GM21360 (cell line): ENCODE measurements at regions not wholly inside any gene's neighbourhood (a gene's known extent, or its start where the extent isn't known, plus 50 kb on each side); places are given as distances from the start of the nearest gene placed in this dataset.

Source experiments
- ATAC-seq: cut with Tn5 transposase; IDR thresholded peaks from one replicate; pipeline ENCODE4 v1.9.1; 2021; ENCODE audit warnings: mild to moderate bottlenecking, moderate library complexity; ENCODE audit not compliant: unreplicated experiment

GRCh38 chr1:58380345-58380744, 166.2 kb downstream of the OMA1 start:
- ATAC-seq = no peak

- ATAC-seq = no peak
Measured at GRCh38 chr1:58367217-58367616, 179.3 kb downstream of the OMA1 start.

GRCh38 chr1:58365328-58365727, 181.2 kb downstream of the OMA1 start:
- ATAC-seq = no peak

GRCh38 chr1:58363585-58363984, 182.9 kb downstream of the OMA1 start:
- peak; percentile 54 for ATAC-seq

- ATAC-seq = no peak
Measured at GRCh38 chr1:58361134-58361533, 185.4 kb downstream of the OMA1 start.

- ATAC-seq = no peak
Measured at GRCh38 chr1:58358346-58358745, 188.2 kb downstream of the OMA1 start.

GRCh38 chr1:58356402-58356801, 190.1 kb downstream of the OMA1 start:
- no peak for ATAC-seq

- ATAC-seq = no peak
Measured at GRCh38 chr1:58353168-58353567, 193.4 kb downstream of the OMA1 start.

GRCh38 chr1:58352476-58353092, 193.9 kb downstream of the OMA1 start:
- no peak for ATAC-seq

GRCh38 chr1:58346036-58346355, 200.5 kb downstream of the OMA1 start:
- ATAC-seq = no peak

- no peak for ATAC-seq
Measured at GRCh38 chr1:58345215-58346035, 201.1 kb downstream of the OMA1 start.

GRCh38 chr1:58340185-58340584, 206.3 kb downstream of the OMA1 start:
- no peak for ATAC-seq

- no peak for ATAC-seq
Measured at GRCh38 chr1:58338081-58338480, 208.4 kb downstream of the OMA1 start.

- no peak for ATAC-seq
Measured at GRCh38 chr1:58333511-58333910, 213.0 kb downstream of the OMA1 start.

GRCh38 chr1:58331156-58331555, 215.4 kb downstream of the OMA1 start:
- ATAC-seq = no peak

- no peak for ATAC-seq
Measured at GRCh38 chr1:58325866-58326265, 220.7 kb downstream of the OMA1 start.

- no peak for ATAC-seq
Measured at GRCh38 chr1:58324558-58324957, 222.0 kb downstream of the OMA1 start.

GRCh38 chr1:58318157-58319005, 228.1 kb downstream of the OMA1 start:
- no peak for ATAC-seq

GRCh38 chr1:58317694-58318093, 228.8 kb downstream of the OMA1 start:
- no peak for ATAC-seq

GRCh38 chr1:58317086-58317485, 229.4 kb downstream of the OMA1 start:
- no peak for ATAC-seq

- ATAC-seq = no peak
Measured at GRCh38 chr1:58316141-58316540, 230.4 kb downstream of the OMA1 start.
